GM18502 (cell line): ENCODE measurements at regions not wholly inside any gene's neighbourhood (a gene's known extent, or its start where the extent isn't known, plus 50 kb on each side); places are given as distances from the start of the nearest gene placed in this dataset.

Experiments
- ATAC-seq: cut with Tn5 transposase; IDR thresholded peaks from one replicate; pipeline ENCODE4 v1.9.1; 2021; ENCODE audit warnings: mild to moderate bottlenecking; ENCODE audit not compliant: unreplicated experiment, poor library complexity

- ATAC-seq, result no peak
Measured at GRCh38 chr11:15711311-15711710, 596.6 kb downstream of the INSC start.

- no peak for ATAC-seq
Measured at GRCh38 chr11:15714641-15715399, 600.1 kb downstream of the INSC start.

DNA sequence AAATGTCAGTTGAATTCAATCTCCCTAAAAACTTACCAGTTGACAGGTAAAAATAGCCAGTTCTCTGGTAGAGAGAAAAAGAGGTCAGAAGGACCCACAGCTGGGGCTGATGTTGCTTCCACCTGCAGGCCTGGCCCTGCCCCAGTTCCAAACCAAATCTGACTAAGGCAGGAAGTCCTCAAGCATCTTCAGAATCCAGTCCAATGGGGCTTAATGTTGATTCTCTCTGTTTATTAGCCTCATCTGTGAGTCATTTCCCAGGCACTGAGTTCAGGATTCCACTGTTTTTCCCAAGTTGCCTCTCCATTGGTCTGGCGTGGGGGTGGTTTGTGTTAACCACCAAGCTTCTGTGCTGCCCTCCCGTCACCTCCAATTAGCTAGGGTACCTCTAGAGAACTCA is 601.8 kb downstream of the INSC start:
- no peak for ATAC-seq

GRCh38 chr11:15720460-15720859 is 605.7 kb downstream of the INSC start:
- ATAC-seq, result no peak

DNA sequence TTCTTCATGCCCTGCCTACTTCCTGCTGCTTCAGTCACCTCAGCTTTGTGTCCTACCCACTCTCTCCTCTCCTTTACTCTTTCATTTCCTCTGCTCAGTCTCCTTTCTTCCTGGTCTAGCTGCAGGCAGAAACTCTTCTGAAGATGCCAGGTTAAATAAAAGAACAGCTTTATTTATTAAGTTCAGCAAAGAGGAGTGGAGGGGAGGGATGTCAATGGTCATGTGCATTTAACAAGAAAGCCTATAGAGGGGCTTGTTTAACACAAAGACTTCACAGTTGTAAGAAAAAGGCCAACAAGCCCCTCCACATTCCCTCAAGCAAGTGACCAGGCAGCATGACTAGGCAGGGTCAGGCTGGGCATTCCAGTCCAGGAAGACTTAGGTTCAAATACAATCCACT is 609.2 kb downstream of the INSC start:
- no peak for ATAC-seq

DNA sequence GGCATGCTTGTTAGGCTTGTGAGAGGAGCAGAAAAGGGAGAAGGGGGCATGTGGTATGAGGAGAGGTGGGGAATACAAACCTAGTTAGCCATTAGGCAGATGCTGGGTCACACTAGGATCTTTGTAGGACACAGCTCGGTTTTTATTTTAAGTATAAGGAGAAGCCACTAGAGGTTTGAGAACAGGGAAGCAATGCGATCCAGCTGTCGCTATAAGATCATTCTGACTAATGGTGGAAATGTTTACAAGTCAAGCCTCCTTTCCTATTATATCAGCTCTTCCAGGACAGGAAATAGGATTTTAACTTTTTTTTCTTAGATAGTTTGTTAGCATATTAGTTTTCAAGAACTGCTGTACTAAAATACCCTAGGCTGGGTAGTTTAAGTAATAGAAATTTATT is 609.9 kb downstream of the INSC start:
- ATAC-seq, result no peak

GRCh38 chr11:15725246-15725645 is 610.5 kb downstream of the INSC start:
- ATAC-seq, result no peak

DNA sequence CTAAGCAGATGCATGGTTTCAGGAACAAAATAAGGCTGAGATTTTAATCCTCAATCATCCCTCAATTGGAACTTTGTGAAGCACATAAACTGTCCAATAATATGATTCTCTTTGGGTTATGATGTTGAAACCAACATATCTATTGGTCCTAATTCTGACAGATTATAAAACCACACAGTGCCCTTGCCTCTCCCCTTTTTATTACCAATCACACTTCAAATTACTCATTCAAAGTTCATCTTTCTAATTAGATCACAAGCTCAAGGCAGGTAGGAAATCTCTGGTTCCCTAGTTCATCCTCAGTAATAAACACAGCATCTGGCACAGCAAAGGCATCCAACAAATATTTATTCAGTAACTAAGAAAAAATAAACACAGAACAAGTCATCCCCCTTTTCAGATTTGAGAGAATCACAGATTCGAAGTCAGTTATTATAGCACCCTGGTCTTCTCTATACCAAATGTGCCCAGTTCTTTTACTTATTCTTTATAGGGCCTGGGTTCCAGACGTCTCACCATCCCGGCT is 611.6 kb downstream of the INSC start:
- no peak for ATAC-seq

- no peak for ATAC-seq
Measured at GRCh38 chr11:15726893-15727519, 612.3 kb downstream of the INSC start.

DNA sequence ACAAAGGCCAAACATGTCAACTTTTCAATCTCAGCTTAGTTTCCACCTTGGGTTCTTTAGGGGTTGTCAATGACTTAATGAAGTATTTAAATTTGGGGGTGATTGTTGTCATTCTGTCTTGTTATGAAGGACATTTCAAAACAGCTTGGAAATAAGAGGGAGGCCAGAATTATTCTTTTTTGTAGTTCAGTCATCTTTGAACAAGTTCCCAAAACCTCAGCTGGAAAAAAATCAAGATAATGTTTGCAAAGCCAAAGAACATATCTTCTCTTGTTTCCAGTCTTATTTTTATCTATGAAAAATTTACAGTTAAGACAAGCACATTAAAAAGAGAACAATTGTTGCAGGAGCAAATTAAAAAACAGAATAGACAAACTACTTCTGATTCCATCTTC is 612.8 kb downstream of the INSC start:
- no peak for ATAC-seq

GRCh38 chr11:15728207-15728606 is 613.5 kb downstream of the INSC start:
- no peak for ATAC-seq

DNA sequence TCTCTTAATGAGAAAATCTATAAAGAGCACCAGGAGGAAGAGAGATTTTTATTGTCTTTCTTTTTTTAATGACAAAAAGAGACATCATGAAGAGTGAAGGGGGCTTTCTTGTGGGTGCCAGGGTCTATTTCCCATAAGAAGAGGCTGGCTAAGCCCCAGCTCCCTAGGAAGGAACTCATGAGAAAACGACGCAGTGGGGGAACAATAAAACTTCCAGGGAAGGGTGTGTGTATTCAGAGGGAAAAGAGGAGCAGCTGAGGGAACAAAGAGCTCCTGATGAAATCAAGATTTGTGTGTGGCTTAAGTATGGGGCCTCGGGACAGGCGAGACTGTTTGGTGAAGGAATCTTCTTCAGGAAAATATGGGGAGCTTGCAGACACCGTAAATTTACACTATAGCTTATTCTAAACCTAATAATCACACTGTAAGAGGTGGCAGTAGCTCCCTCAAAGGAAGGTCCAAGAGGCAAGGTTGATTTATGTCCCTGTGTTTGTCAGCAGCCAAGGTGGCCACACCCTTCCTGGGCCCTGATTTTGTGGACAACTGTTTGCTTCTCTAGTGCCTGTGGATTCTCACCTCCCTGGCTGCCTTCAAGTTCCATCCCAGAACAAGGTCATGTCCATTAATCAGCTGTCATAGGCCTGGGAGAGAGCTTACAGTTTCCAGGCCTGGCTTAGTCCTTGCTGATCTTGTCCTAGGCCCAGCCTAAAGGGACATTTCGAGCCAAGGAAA is 615.7 kb downstream of the INSC start:
- no peak for ATAC-seq

- no peak for ATAC-seq
Measured at GRCh38 chr11:15730995-15731385, 616.3 kb downstream of the INSC start.

DNA sequence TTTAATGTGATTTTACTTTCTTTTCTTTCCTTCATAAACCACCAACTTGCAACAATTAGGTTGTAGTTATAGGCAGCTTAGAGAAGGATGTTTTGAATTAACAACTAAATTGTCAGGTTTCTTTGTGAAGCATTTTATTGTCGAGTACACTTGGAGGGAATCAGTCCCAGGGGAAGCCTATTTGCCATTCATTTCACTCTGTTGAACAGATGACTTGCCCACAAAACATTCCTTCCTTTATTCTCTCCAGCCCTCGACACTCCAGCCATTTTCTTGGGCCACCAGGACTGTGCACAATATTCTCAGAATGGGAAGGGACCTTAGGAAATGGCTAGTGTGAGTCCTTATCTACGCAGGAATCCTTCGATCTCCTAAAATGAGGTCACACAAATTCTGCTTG is 620.6 kb downstream of the SOX6 start:
- no peak for ATAC-seq

DNA sequence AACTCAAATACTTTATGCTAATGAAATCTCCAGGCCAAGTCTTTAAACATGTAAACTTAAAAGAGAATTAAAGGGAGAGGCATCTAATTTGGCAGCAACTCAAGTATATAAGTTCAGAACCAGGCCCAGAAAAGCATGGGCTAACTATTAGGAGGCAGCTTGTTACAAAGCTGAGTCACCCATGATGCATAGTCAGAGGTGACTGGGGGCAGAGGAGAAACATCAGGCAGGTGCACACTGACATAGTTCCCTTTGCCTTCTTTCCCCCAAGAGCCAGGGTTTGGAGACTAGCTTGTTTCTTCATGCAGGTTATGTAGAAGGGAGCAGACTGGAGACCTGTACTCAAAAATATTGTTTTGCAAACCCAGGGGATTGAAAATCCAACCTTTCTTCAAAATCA is 619.0 kb downstream of the SOX6 start:
- no peak for ATAC-seq

- no peak for ATAC-seq
Measured at GRCh38 chr11:15738931-15739330, 617.4 kb downstream of the SOX6 start.

GRCh38 chr11:15742626-15743519 is 613.5 kb downstream of the SOX6 start:
- ATAC-seq, result no peak

DNA sequence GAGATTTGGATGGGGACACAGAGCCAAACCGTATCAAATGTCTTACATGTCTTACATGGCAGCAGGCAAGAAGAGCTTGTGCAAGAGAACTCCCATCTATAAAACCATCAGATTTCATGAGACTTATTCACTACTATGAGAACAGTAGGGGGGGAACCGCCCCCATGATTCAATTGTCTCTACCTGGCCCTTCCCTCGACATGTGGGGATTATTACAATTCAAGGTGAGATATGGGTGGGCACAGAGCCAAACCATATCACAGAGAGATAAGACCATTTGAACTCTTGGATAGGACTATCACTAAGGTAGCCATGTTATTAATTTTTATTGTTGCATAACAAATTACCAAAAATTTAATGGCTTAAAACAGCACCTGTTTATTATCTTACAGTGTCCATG is 611.7 kb downstream of the SOX6 start:
- no peak for ATAC-seq

GRCh38 chr11:15745266-15745665 is 611.1 kb downstream of the SOX6 start:
- ATAC-seq, result no peak

DNA sequence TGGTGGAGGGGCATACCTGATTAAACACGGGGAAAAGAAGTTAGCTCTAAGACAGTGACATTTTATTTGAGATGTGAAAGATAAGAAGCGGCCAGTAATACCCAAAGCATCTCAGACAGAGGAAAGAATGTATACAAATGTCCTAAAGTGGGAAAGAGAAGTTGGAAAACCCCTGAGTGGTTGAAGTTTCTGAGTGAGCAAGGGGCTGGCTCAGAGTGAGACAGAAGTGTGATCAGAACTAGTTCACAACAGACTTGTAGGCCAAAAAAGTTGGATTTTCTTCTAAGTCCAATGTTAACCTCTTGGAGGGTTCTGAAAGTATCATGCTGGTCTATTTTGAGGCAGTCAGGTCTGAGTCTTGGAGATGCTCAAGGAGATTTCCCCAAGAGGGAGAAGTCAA is 608.7 kb downstream of the SOX6 start:
- peak; percentile 55 for ATAC-seq
